HL-60 (cell line): ENCODE measurements at regions not wholly inside any gene's neighbourhood (a gene's known extent, or its start where the extent isn't known, plus 50 kb on each side); places are given as distances from the start of the nearest gene placed in this dataset.

Experiments
- POLR2AphosphoS5 ChIP-seq: IDR thresholded peaks from 2 replicates; pipeline ENCODE4 v1.6.1; 2012; ENCODE audit warnings: low read depth
- REST ChIP-seq: IDR thresholded peaks from 2 replicates; pipeline ENCODE4 v1.6.1; 2012; ENCODE audit warnings: low read depth; ENCODE audit not compliant: insufficient replicate concordance
- SPI1 ChIP-seq: IDR thresholded peaks from 2 replicates; pipeline ENCODE4 v1.6.1; 2012; ENCODE audit warnings: low read depth, mild to moderate bottlenecking, borderline replicate concordance
- TF ChIP-seq, protein P1 (sequence below): IDR thresholded peaks from one replicate; pipeline ENCODE4 v1.5.1; 2011; ENCODE audit warnings: low read length, control low read depth, inconsistent platforms; ENCODE audit not compliant: insufficient read depth

GRCh38 chr1:30083800-30084464, 639.5 kb downstream of the MATN1 start:
- TF ChIP-seq, protein P1, sequence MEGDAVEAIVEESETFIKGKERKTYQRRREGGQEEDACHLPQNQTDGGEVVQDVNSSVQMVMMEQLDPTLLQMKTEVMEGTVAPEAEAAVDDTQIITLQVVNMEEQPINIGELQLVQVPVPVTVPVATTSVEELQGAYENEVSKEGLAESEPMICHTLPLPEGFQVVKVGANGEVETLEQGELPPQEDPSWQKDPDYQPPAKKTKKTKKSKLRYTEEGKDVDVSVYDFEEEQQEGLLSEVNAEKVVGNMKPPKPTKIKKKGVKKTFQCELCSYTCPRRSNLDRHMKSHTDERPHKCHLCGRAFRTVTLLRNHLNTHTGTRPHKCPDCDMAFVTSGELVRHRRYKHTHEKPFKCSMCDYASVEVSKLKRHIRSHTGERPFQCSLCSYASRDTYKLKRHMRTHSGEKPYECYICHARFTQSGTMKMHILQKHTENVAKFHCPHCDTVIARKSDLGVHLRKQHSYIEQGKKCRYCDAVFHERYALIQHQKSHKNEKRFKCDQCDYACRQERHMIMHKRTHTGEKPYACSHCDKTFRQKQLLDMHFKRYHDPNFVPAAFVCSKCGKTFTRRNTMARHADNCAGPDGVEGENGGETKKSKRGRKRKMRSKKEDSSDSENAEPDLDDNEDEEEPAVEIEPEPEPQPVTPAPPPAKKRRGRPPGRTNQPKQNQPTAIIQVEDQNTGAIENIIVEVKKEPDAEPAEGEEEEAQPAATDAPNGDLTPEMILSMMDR, result no peak
- TF ChIP-seq REST, result no peak
- TF ChIP-seq POLR2AphosphoS5, result no peak
- TF ChIP-seq SPI1, result no peak
